GM12873 (cell line): ENCODE measurements at regions not wholly inside any gene's neighbourhood (a gene's known extent, or its start where the extent isn't known, plus 50 kb on each side); places are given as distances from the start of the nearest gene placed in this dataset.

Experiments
- CTCF ChIP-seq: IDR thresholded peaks from 2 replicates; pipeline ENCODE4 v1.5.1; 2012; ENCODE audit warnings: low read depth, mild to moderate bottlenecking, moderate library complexity, low read length, control low read depth; ENCODE audit not compliant: insufficient read depth; ENCODE audit errors: missing control alignments

GRCh38 chr11:95297680-95298452, 66.9 kb upstream of the SESN3 start:
- no peak for TF ChIP-seq CTCF

GRCh38 chr11:95296621-95297025, 65.6 kb upstream of the SESN3 start:
- TF ChIP-seq CTCF: peak; percentile 21

GRCh38 chr11:95296165-95296564, 65.2 kb upstream of the SESN3 start:
- no peak for TF ChIP-seq CTCF

- no peak for TF ChIP-seq CTCF
These were observed 64.6 kb upstream of the SESN3 start for GRCh38 chr11:95295382-95296149.

GRCh38 chr11:95294701-95295100, 63.7 kb upstream of the SESN3 start:
- TF ChIP-seq CTCF: no peak

- no peak for TF ChIP-seq CTCF
These were observed 62.1 kb upstream of the SESN3 start for GRCh38 chr11:95293116-95293515.

GRCh38 chr11:95291946-95292345, 60.9 kb upstream of the SESN3 start:
- no peak for TF ChIP-seq CTCF
